ENCODE measurements at regions not wholly inside any gene's neighbourhood (a gene's known extent, or its start where the extent isn't known, plus 50 kb on each side); places are given as distances from the start of the nearest gene placed in this dataset.

GRCh38 chr1:182257369-182258063 lies 134.1 kb downstream of the GLUL start:
- no peaks in the 10 kb centered on the region for H3K36me3 Mint-ChIP-seq (ENCODE audit: low read depth)
- Histone ChIP-seq H3K4me1 (ENCODE audit: insufficient read depth, low read length) (peaks cover 31% of the 10 kb centered on the region), H3K27ac (ENCODE audit: low read depth in 1 of 2, low read length in 2 of 2) (peak overlapping the region in 1 of 2 donors; percentile 22), H3K4me3 (ENCODE audit: low read length) (no peak overlapping the region), H3K27me3 (ENCODE audit: control insufficient read depth in 1 of 2, insufficient read depth in 2 of 2, low read length in 2 of 2) (no peaks in the 10 kb centered on the region), H3K36me3 (ENCODE audit: insufficient read depth, low read length) (no peaks in the 10 kb centered on the region), H3K9me3 (ENCODE audit: control insufficient read depth in 1 of 2, insufficient read depth in 1 of 2, low read length in 2 of 2) (no peaks in the 10 kb centered on the region)
- peaks cover 34% of the 10 kb centered on the region for H3K4me1 Mint-ChIP-seq (ENCODE audit: low read depth)
- DNase-seq (no peak), ATAC-seq (ENCODE audit: poor library complexity) (no peak)
- no peak for TF ChIP-seq CTCF (IDR thresholded peaks at IDR 0.05)
- H3K27me3 Mint-ChIP-seq: no peaks in the 10 kb centered on the region
- no peak overlapping the region for H3K4me3 Mint-ChIP-seq
- intact Hi-C loops (cut with DNase I, micrococcal nuclease): loop anchor here in 1 of 2 experiments (5.0 kb wide), 1 partner anchor 1040 kb away; no protein-coding TSS in a partner anchor
- ChIA-PET CTCF (interaction anchor here (1.1 kb wide), 1 partner anchor 15 kb away, joined by 6 read pairs; no protein-coding TSS in a partner anchor), POLR2A (interaction anchor here (0.8 kb wide), 1 partner anchor 1932 kb away, joined by 3 read pairs; no protein-coding TSS in a partner anchor)
- peak overlapping the region; percentile 49 for H3K27ac Mint-ChIP-seq
- H3K9me3 Mint-ChIP-seq: no peaks in the 10 kb centered on the region

GRCh38 chr1:182256931-182257330 lies 134.7 kb downstream of the GLUL start:
- no peak overlapping the region for H3K4me3 Mint-ChIP-seq
- DNase-seq (no peak), ATAC-seq (ENCODE audit: poor library complexity) (no peak)
- peaks cover 29% of the 10 kb centered on the region for H3K4me1 Mint-ChIP-seq (ENCODE audit: low read depth)
- H3K27me3 ChIP-seq (ENCODE audit: control insufficient read depth in 1 of 2, insufficient read depth in 2 of 2, low read length in 2 of 2): no peaks in the 10 kb centered on the region
- H3K27ac Mint-ChIP-seq: peak overlapping the region; percentile 49
- H3K9me3 Mint-ChIP-seq: no peaks in the 10 kb centered on the region
- no peaks in the 10 kb centered on the region for H3K36me3 ChIP-seq (ENCODE audit: insufficient read depth, low read length)
- H3K36me3 Mint-ChIP-seq (ENCODE audit: low read depth): no peaks in the 10 kb centered on the region
- no peak overlapping the region for H3K27ac ChIP-seq (ENCODE audit: low read depth in 1 of 2, low read length in 2 of 2)
- CTCF ChIA-PET: interaction anchor here (1.1 kb wide), 1 partner anchor 16 kb away, joined by 6 read pairs; no protein-coding TSS in a partner anchor
- TF ChIP-seq CTCF (IDR thresholded peaks at IDR 0.05): no peak
- intact Hi-C loops (cut with DNase I, micrococcal nuclease): loop anchor here in 1 of 2 experiments (5.0 kb wide), 1 partner anchor 1040 kb away; no protein-coding TSS in a partner anchor
- no peak overlapping the region for H3K4me3 ChIP-seq (ENCODE audit: low read length)
- no peaks in the 10 kb centered on the region for H3K27me3 Mint-ChIP-seq
- H3K9me3 ChIP-seq (ENCODE audit: control insufficient read depth in 1 of 2, insufficient read depth in 1 of 2, low read length in 2 of 2): no peaks in the 10 kb centered on the region
- POLR2A ChIA-PET: no interaction called here
- H3K4me1 ChIP-seq (ENCODE audit: insufficient read depth, low read length): peaks cover 31% of the 10 kb centered on the region

- H3K4me1 ChIP-seq (ENCODE audit: insufficient read depth, low read length): peaks cover 26% of the 10 kb centered on the region
- no peaks in the 10 kb centered on the region for H3K27me3 ChIP-seq (ENCODE audit: control insufficient read depth in 1 of 2, insufficient read depth in 2 of 2, low read length in 2 of 2)
- ATAC-seq (ENCODE audit: poor library complexity) (no peak), DNase-seq (no peak)
- intact Hi-C loops (cut with DNase I, micrococcal nuclease): loop anchor here in 1 of 2 experiments (5.0 kb wide), 1 partner anchor 1038 kb away; no protein-coding TSS in a partner anchor
- ChIA-PET POLR2A (no interaction called here), CTCF (no interaction called here)
- no peak overlapping the region for H3K27ac ChIP-seq (ENCODE audit: low read depth in 1 of 2, low read length in 2 of 2)
- no peaks in the 10 kb centered on the region for H3K9me3 Mint-ChIP-seq
- H3K36me3 Mint-ChIP-seq (ENCODE audit: low read depth): no peaks in the 10 kb centered on the region
- peaks cover 17% of the 10 kb centered on the region for H3K4me1 Mint-ChIP-seq (ENCODE audit: low read depth)
- H3K9me3 ChIP-seq (ENCODE audit: control insufficient read depth in 1 of 2, insufficient read depth in 1 of 2, low read length in 2 of 2): no peaks in the 10 kb centered on the region
- no peak overlapping the region for H3K4me3 ChIP-seq (ENCODE audit: low read length)
- no peak for TF ChIP-seq CTCF (IDR thresholded peaks at IDR 0.05)
- H3K4me3 Mint-ChIP-seq: no peak overlapping the region
- H3K27ac Mint-ChIP-seq: no peak overlapping the region
- H3K27me3 Mint-ChIP-seq: no peaks in the 10 kb centered on the region
- H3K36me3 ChIP-seq (ENCODE audit: insufficient read depth, low read length): no peaks in the 10 kb centered on the region
Measured at GRCh38 chr1:182255494-182255893, 136.1 kb downstream of the GLUL start.

Data from CD4-positive, alpha-beta T cell (primary cell).